ENCODE measurements at regions not wholly inside any gene's neighbourhood (a gene's known extent, or its start where the extent isn't known, plus 50 kb on each side); places are given as distances from the start of the nearest gene placed in this dataset.

DNA sequence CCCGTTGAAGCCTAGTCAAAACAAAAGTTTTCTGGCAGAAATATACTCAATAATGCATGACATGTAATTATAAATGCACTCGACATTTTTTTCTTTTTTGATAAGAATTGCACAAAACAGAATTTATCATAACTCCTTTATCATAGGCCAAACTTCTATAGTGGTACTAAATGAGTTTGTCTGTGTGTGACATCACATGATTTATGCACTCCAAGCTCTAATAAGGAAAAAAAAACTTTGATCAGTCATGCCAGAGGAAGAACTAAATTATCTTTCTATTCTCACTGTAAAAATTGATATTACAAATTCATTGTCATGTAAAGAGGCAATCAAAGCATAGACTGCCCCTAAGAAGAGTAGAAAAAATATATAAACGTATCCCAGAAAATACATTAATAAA is 112.4 kb upstream of the NOCT start:
- TF ChIP-seq, protein P1, sequence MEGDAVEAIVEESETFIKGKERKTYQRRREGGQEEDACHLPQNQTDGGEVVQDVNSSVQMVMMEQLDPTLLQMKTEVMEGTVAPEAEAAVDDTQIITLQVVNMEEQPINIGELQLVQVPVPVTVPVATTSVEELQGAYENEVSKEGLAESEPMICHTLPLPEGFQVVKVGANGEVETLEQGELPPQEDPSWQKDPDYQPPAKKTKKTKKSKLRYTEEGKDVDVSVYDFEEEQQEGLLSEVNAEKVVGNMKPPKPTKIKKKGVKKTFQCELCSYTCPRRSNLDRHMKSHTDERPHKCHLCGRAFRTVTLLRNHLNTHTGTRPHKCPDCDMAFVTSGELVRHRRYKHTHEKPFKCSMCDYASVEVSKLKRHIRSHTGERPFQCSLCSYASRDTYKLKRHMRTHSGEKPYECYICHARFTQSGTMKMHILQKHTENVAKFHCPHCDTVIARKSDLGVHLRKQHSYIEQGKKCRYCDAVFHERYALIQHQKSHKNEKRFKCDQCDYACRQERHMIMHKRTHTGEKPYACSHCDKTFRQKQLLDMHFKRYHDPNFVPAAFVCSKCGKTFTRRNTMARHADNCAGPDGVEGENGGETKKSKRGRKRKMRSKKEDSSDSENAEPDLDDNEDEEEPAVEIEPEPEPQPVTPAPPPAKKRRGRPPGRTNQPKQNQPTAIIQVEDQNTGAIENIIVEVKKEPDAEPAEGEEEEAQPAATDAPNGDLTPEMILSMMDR (IDR thresholded peaks at IDR 0.05) = no peak
- no peak for TF ChIP-seq POLR2A (IDR thresholded peaks at IDR 0.05)

Data from esophagus squamous epithelium (tissue), 4 donors.